Peyer's patch (tissue), 4 donors: ENCODE measurements at regions not wholly inside any gene's neighbourhood (a gene's known extent, or its start where the extent isn't known, plus 50 kb on each side); places are given as distances from the start of the nearest gene placed in this dataset.

Source experiments
- POLR2A ChIP-seq, 2 donors: fragments of 450-650 bp; IDR thresholded peaks; one replicate each; pipeline ENCODE4 v1.5.1; 2017; ENCODE audit warnings: antibody characterized with exemption in 2 of 2, mild to moderate bottlenecking in 2 of 2, moderate library complexity in 2 of 2
- TF ChIP-seq, protein P1 (sequence below), 6 experiments: fragments of 450-650 bp in 4 of 6; fragments of 200-600 bp in 2 of 6; sonication (generic) in 1 of 6; IDR thresholded peaks; one replicate each; pipeline ENCODE4 v1.5.1; 2017 to 2019; ENCODE audit warnings: antibody characterized with exemption in 6 of 6, mild to moderate bottlenecking in 3 of 6, moderate library complexity in 1 of 6

DNA sequence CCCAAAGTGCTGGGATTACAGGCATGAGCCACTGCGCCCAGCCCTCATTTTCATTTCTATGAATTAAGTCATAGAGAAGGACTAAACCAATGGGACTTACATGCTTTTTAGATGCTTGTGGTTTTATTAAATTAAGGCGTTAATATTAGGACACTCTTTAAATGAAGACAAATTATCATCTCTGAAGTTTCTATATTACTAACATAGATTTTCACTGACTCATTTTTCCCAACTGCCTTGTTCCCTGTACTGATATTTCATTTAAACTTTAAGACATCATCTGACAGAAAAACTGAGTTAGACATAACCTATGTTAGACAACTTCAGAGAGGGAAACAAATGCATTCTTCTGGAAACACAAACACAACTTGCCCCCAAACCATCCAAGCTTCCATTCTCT lies 99.8 kb downstream of the BTG1 start:
- TF ChIP-seq, protein P1, sequence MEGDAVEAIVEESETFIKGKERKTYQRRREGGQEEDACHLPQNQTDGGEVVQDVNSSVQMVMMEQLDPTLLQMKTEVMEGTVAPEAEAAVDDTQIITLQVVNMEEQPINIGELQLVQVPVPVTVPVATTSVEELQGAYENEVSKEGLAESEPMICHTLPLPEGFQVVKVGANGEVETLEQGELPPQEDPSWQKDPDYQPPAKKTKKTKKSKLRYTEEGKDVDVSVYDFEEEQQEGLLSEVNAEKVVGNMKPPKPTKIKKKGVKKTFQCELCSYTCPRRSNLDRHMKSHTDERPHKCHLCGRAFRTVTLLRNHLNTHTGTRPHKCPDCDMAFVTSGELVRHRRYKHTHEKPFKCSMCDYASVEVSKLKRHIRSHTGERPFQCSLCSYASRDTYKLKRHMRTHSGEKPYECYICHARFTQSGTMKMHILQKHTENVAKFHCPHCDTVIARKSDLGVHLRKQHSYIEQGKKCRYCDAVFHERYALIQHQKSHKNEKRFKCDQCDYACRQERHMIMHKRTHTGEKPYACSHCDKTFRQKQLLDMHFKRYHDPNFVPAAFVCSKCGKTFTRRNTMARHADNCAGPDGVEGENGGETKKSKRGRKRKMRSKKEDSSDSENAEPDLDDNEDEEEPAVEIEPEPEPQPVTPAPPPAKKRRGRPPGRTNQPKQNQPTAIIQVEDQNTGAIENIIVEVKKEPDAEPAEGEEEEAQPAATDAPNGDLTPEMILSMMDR (IDR thresholded peaks at IDR 0.05) = no peak
- no peak for TF ChIP-seq POLR2A (IDR thresholded peaks at IDR 0.05)
